GM12878 (cell line): ENCODE measurements at regions not wholly inside any gene's neighbourhood (a gene's known extent, or its start where the extent isn't known, plus 50 kb on each side); places are given as distances from the start of the nearest gene placed in this dataset.

Source experiments
- ATAC-seq: fragments of 200-7000 bp; cut with Tn5 transposase; 3 replicates; pipeline ENCODE4 v1.9.1; 2020; ENCODE audit warnings: mild to moderate bottlenecking, moderate library complexity
- BruUV-seq: library from RNA; stranded (reverse); fragments of 400-500 nt; replicated peaks from 2 replicates; lab custom pipeline; 2021; lab: Mats Ljungman, UMichigan
- CTCF ChIA-PET: fragments of 300-600 bp; sonication (Branson Sonifier 250); formaldehyde crosslinking; extraction: SDS; loops from one replicate; lab custom pipeline; 2021; ENCODE audit warnings: inconsistent platforms; lab: Yijun Ruan, JAX
- POLR2A ChIA-PET: fragments of 350-600 bp; formaldehyde crosslinking; extraction: SDS; loops from one replicate; lab custom pipeline; 2021; ENCODE audit warnings: inconsistent platforms; lab: Charles Lee
- RAD21 ChIA-PET: fragments of 300-600 bp; sonication (Branson Sonifier 250); formaldehyde crosslinking; loops from one replicate; lab custom pipeline; 2023; ENCODE audit warnings: antibody characterized with exemption; ENCODE audit not compliant: unreplicated experiment; lab: Charles Lee
- SMC1A ChIA-PET: fragments of 300-600 bp; sonication (Branson Sonifier 250); formaldehyde crosslinking; loops from one replicate; lab custom pipeline; 2023; ENCODE audit not compliant: unreplicated experiment, uncharacterized antibody; lab: Charles Lee
- DNase-seq: peaks from one replicate; pipeline ENCODE4 v3.0.0-alpha.2; 2011; ENCODE audit warnings: low read depth, low spot score
- FAIRE-seq: peaks from 3 replicates; lab custom pipeline; 2011; peaks lifted over from hg19 to GRCh38; lab: Jason Lieb, UNC
- H2AFZ ChIP-seq: 2 replicates; pipeline ENCODE4 v1.6.0; 2011; ENCODE audit warnings: low read depth, low read length, control low read depth; ENCODE audit not compliant: control insufficient read depth
- H3K27ac ChIP-seq: 2 replicates; pipeline ENCODE4 v1.5.1; 2011; ENCODE audit warnings: control low read depth; ENCODE audit not compliant: control insufficient read depth, insufficient read depth
- H3K27me3 ChIP-seq, 2 experiments: replicated peaks in 1 of 2; 2 replicates each; pipeline versions ENCODE4 v1.6.0 to v1.6.1; 2011; ENCODE audit warnings: low read length in 1 of 2; ENCODE audit not compliant: control insufficient read depth in 2 of 2, insufficient read depth in 2 of 2
- H3K36me3 ChIP-seq, 2 experiments: 2 replicates each; pipeline ENCODE4 v1.5.1; 2011; ENCODE audit warnings: low read length in 1 of 2; ENCODE audit not compliant: control insufficient read depth in 2 of 2, insufficient read depth in 2 of 2
- H3K4me1 ChIP-seq: 2 replicates; pipeline ENCODE4 v1.6.1; 2011; ENCODE audit warnings: mild to moderate bottlenecking, low read length, moderate library complexity, mixed read lengths; ENCODE audit not compliant: control insufficient read depth, insufficient read depth
- H3K4me2 ChIP-seq: 2 replicates; pipeline ENCODE4 v1.6.0; 2011; ENCODE audit warnings: control low read depth; ENCODE audit not compliant: control insufficient read depth, insufficient read depth
- H3K4me3 ChIP-seq: fragments of 200-600 bp; sonication (generic); 2 replicates; pipeline ENCODE4 v1.5.1; 2016
- H3K79me2 ChIP-seq: 2 replicates; pipeline ENCODE4 v1.6.0; 2011; ENCODE audit warnings: low read length; ENCODE audit not compliant: control insufficient read depth, insufficient read depth
- H3K9ac ChIP-seq: 2 replicates; pipeline ENCODE4 v1.8.0; 2011; ENCODE audit warnings: low read length, control low read depth, mixed read lengths; ENCODE audit not compliant: control insufficient read depth, insufficient read depth
- H3K9me3 ChIP-seq: replicated peaks from 3 replicates; pipeline ENCODE4 v1.5.1; 2011; ENCODE audit warnings: mild to moderate bottlenecking, low read length; ENCODE audit not compliant: control insufficient read depth, insufficient read depth
- H4K20me1 ChIP-seq: 2 replicates; pipeline ENCODE4 v1.6.0; 2011; ENCODE audit not compliant: control insufficient read depth, insufficient read depth
- CBFB ChIP-seq: IDR thresholded peaks from 2 replicates; pipeline ENCODE4 v1.6.1; 2016; ENCODE audit warnings: antibody characterized with exemption, low read depth
- CBX3 ChIP-seq: fragments of 200-600 bp; sonication (generic); IDR thresholded peaks from 2 replicates; pipeline ENCODE4 v1.6.1; 2016; ENCODE audit warnings: low read depth, borderline replicate concordance
- CHD2 ChIP-seq: IDR thresholded peaks from 2 replicates; pipeline ENCODE4 v1.6.1; 2011; ENCODE audit warnings: low read depth, low read length, improper control_type of control experiment, borderline replicate concordance
- CTCF ChIP-seq, 3 experiments: IDR thresholded peaks in 2 of 3; conservative IDR thresholded peaks in 1 of 3; 2 replicates each; pipeline ENCODE4 v1.5.1; 2011; ENCODE audit warnings: low read depth in 3 of 3, low read length in 3 of 3, mild to moderate bottlenecking in 3 of 3, control low read depth in 2 of 3, moderate library complexity in 2 of 3, inconsistent platforms in 1 of 3, mixed read lengths in 1 of 3; ENCODE audit not compliant: control insufficient read depth in 2 of 3, insufficient read depth in 1 of 3; ENCODE audit errors: extremely low read depth in 1 of 3
- POLR2AphosphoS2 ChIP-seq: IDR thresholded peaks from 2 replicates; pipeline ENCODE4 v1.6.1; 2011; ENCODE audit warnings: low read depth, mild to moderate bottlenecking, low read length, improper control_type of control experiment, moderate library complexity
- PRDM15 ChIP-seq: fragments of 450-650 bp; formaldehyde crosslinking; IDR thresholded peaks from 2 replicates; pipeline ENCODE4 v1.4.0; 2020; ENCODE audit warnings: mild to moderate bottlenecking, moderate library complexity
- SMAD1 ChIP-seq: fragments of 450-650 bp; IDR thresholded peaks from 2 replicates; pipeline ENCODE4 v1.6.1; 2018; ENCODE audit warnings: mild to moderate bottlenecking, low read depth; ENCODE audit not compliant: partially characterized antibody
- SREBF1 ChIP-seq: IDR thresholded peaks from 2 replicates; pipeline ENCODE4 v1.6.1; 2012; ENCODE audit warnings: mild to moderate bottlenecking, low read length
- ZBTB33 ChIP-seq: fragments of 450-650 bp; IDR thresholded peaks from 2 replicates; pipeline ENCODE4 v1.6.1; 2017; ENCODE audit warnings: mild to moderate bottlenecking
- WGBS: methylation state at CpG from one replicate; pipeline ENCODE4 v1.1.6; 2016; ENCODE audit warnings: low lambda C conversion rate; ENCODE audit not compliant: insufficient replicate concordance, insufficient coverage; ENCODE audit errors: missing lambda C conversion rate; 5-methylcytosine and 5-hydroxymethylcytosine counted together
- in situ Hi-C: fragments of 300-500 bp; cut with MboI; formaldehyde crosslinking; loops from 9 replicates; pipeline ENCODE4 v1.14.3; 2018; ENCODE audit warnings: mixed read lengths
- intact Hi-C: fragments of 100-400 bp; cut with micrococcal nuclease; formaldehyde crosslinking; loops from one replicate; pipeline ENCODE4 v1.14.2; 2022; ENCODE audit not compliant: unreplicated experiment

- ChIA-PET SMC1A (interaction anchor here (0.7 kb wide), 1 partner anchor 114 kb away, joined by 4 read pairs; no protein-coding TSS in a partner anchor), RAD21 (no interaction called here), POLR2A (no interaction called here), CTCF (interaction anchor here (1.2 kb wide), 1 partner anchor 9 kb away, joined by 3 read pairs; no protein-coding TSS in a partner anchor)
- no peak for FAIRE-seq
- in situ Hi-C loops (no loop called here), intact Hi-C loops (no loop called here)
- no peak for ATAC-seq
- 11% methylated on average over 4 of the region's 4 CpGs for WGBS
- Histone ChIP-seq H3K4me2 (no peak overlapping the region), H3K4me1 (no peaks in the 10 kb centered on the region), H3K9ac (no peak overlapping the region), H3K9me3 (no peaks in the 10 kb centered on the region; the same call in 2 of the 3 replicates), H2AFZ (no peak overlapping the region), H3K36me3 (no peaks in the 10 kb centered on the region), H4K20me1 (no peaks in the 10 kb centered on the region), H3K27ac (no peak overlapping the region), H3K27me3 (no peaks in the 10 kb centered on the region), H3K79me2 (no peaks in the 10 kb centered on the region), H3K4me3 (no peak overlapping the region)
- TF ChIP-seq CBX3, result no peak
- no peak for TF ChIP-seq PRDM15 (CRISPR knock-in tag)
- no peak for TF ChIP-seq ZBTB33
- no peak for TF ChIP-seq SMAD1
- no peak for TF ChIP-seq SREBF1
- no peak for TF ChIP-seq CBFB
- TF ChIP-seq CTCF (IDR thresholded peaks at IDR 0.05 in 2 of 3, conservative IDR thresholded peaks at IDR 0.05 in 1 of 3; ENCODE audit: control insufficient read depth in 2 of 3, extremely low read depth in 1 of 3, insufficient read depth in 1 of 3, low read depth in 3 of 3, low read length in 3 of 3), result no peak
- TF ChIP-seq POLR2AphosphoS2, result no peak
- no peak for TF ChIP-seq CHD2
- no TSS peak for BruUV-seq
- no peak for DNase-seq
These were observed 681.8 kb downstream of the TYW1 start for GRCh38 chr7:67678419-67678818.
